Right cardiac atrium (tissue), 5 donors: ENCODE measurements at regions not wholly inside any gene's neighbourhood (a gene's known extent, or its start where the extent isn't known, plus 50 kb on each side); places are given as distances from the start of the nearest gene placed in this dataset.

ENCODE experiments used
- ATAC-seq, 2 donors: fragments of 200-7000 bp; cut with Tn5 transposase; one replicate each; pipeline versions ENCODE4 v1.8.0 to v1.9.1; 2020; ENCODE audit warnings: moderate library complexity in 2 of 2, mild to moderate bottlenecking in 1 of 2
- DNase-seq, 3 donors: peaks; one replicate each; pipeline ENCODE4 v3.0.0-alpha.2; 2020
- H3K27ac ChIP-seq: one replicate; pipeline ENCODE4 v1.5.1; 2013; ENCODE audit warnings: mild to moderate bottlenecking, low read length, control low read depth, moderate library complexity
- H3K27me3 ChIP-seq: one replicate; pipeline ENCODE4 v1.6.1; 2013; ENCODE audit not compliant: control insufficient read depth, insufficient read depth
- H3K4me1 ChIP-seq: one replicate; pipeline ENCODE4 v1.6.1; 2013; ENCODE audit warnings: low read length; ENCODE audit not compliant: control insufficient read depth, insufficient read depth
- H3K4me3 ChIP-seq: one replicate; pipeline ENCODE4 v1.5.1; 2013; ENCODE audit warnings: low read length, control low read depth
- H3K9me3 ChIP-seq: one replicate; pipeline ENCODE4 v1.6.1; 2013; ENCODE audit warnings: low read length; ENCODE audit not compliant: control insufficient read depth
- WGBS: extraction: QIAGEN DNeasy Blood & Tissue Kit; methylation state at CpG from one replicate; pipeline ENCODE4 v1.1.7; 2013; 5-methylcytosine and 5-hydroxymethylcytosine counted together
- intact Hi-C, 4 donors: fragments of 100-400 bp; cut with DNase I; formaldehyde crosslinking; loops; one replicate each; pipeline versions ENCODE4 v1.11.0 to v1.14.0; 2022 to 2023
- donor health status: healthy with polysubstance abuse.
- donor health status: DM: no; HTN: yes; CAD: no.
- donor health status: DM: no; HTN: no; CAD: no.
- donor health status: DM: no; HTN: yes; CAD: no; lungs with severe emphysema.
- donor health status: DM: yes; HTN: yes; CAD: no.

- ATAC-seq (no peak), DNase-seq (no peak)
- WGBS, result 59% methylated on average over 5 of the region's 5 CpGs
- Histone ChIP-seq H3K9me3 (no peaks in the 10 kb centered on the region), H3K4me3 (no peak overlapping the region), H3K27ac (no peak overlapping the region), H3K4me1 (no peaks in the 10 kb centered on the region), H3K27me3 (no peaks in the 10 kb centered on the region)
- intact Hi-C loops, result no loop called here
Measured at GRCh38 chr2:139365189-139365588, 585.0 kb upstream of the NXPH2 start.

- ATAC-seq (no peak), DNase-seq (no peak)
- Histone ChIP-seq H3K27me3 (no peaks in the 10 kb centered on the region), H3K9me3 (no peaks in the 10 kb centered on the region), H3K27ac (no peak overlapping the region), H3K4me1 (no peaks in the 10 kb centered on the region), H3K4me3 (no peak overlapping the region)
- intact Hi-C loops, result no loop called here
- 71% methylated on average over 1 of the region's 1 CpG for WGBS
Measured at GRCh38 chr2:139360654-139361053, 580.5 kb upstream of the NXPH2 start.

- 6% methylated on average over 1 of the region's 1 CpG for WGBS
Measured at GRCh38 chr2:139359818-139360217, 579.6 kb upstream of the NXPH2 start.

GRCh38 chr2:139357972-139358371 is 577.8 kb upstream of the NXPH2 start:
- Histone ChIP-seq H3K27ac (no peak overlapping the region), H3K4me3 (no peak overlapping the region)
- 83% methylated on average over 3 of the region's 3 CpGs for WGBS

More at GRCh38 chr2:139359818-139360217, 579.6 kb upstream of the NXPH2 start:
- no peaks in the 10 kb centered on the region for H3K27me3 ChIP-seq
- H3K9me3 ChIP-seq, result no peaks in the 10 kb centered on the region
- H3K4me1 ChIP-seq, result no peaks in the 10 kb centered on the region
- no peak overlapping the region for H3K27ac ChIP-seq
- DNase-seq, result no peak
- no peak overlapping the region for H3K4me3 ChIP-seq
- ATAC-seq, result no peak
- intact Hi-C loops, result no loop called here

GRCh38 chr2:139354518-139354917 is 574.3 kb upstream of the NXPH2 start:
- WGBS, result 76% methylated on average over 1 of the region's 1 CpG

More at GRCh38 chr2:139357972-139358371, 577.8 kb upstream of the NXPH2 start:
- intact Hi-C loops, result no loop called here
- ATAC-seq (no peak), DNase-seq (no peak)
- Histone ChIP-seq H3K27me3 (no peaks in the 10 kb centered on the region), H3K4me1 (no peaks in the 10 kb centered on the region), H3K9me3 (no peaks in the 10 kb centered on the region)

GRCh38 chr2:139353874-139354273 is 573.7 kb upstream of the NXPH2 start:
- Histone ChIP-seq H3K27ac (no peak overlapping the region), H3K4me3 (no peak overlapping the region), H3K9me3 (no peaks in the 10 kb centered on the region), H3K27me3 (no peaks in the 10 kb centered on the region), H3K4me1 (no peaks in the 10 kb centered on the region)
- DNase-seq (no peak), ATAC-seq (no peak)
- 90% methylated on average over 1 of the region's 1 CpG for WGBS
- intact Hi-C loops, result no loop called here

More at GRCh38 chr2:139354518-139354917, 574.3 kb upstream of the NXPH2 start:
- intact Hi-C loops, result no loop called here
- Histone ChIP-seq H3K27ac (no peak overlapping the region), H3K27me3 (no peaks in the 10 kb centered on the region), H3K9me3 (no peaks in the 10 kb centered on the region), H3K4me3 (no peak overlapping the region), H3K4me1 (no peaks in the 10 kb centered on the region)
- DNase-seq, result no peak
- ATAC-seq, result no peak

GRCh38 chr2:139317259-139317658 is 537.1 kb upstream of the NXPH2 start:
- Histone ChIP-seq H3K9me3 (no peaks in the 10 kb centered on the region), H3K27ac (no peak overlapping the region), H3K27me3 (no peaks in the 10 kb centered on the region), H3K4me1 (no peaks in the 10 kb centered on the region), H3K4me3 (no peak overlapping the region)
- ATAC-seq (no peak), DNase-seq (no peak)
- intact Hi-C loops, result no loop called here
- WGBS, result 40% methylated on average over 1 of the region's 1 CpG

- 80% methylated on average over 1 of the region's 1 CpG for WGBS
- H3K9me3 ChIP-seq, result no peaks in the 10 kb centered on the region
- no peak for ATAC-seq
- intact Hi-C loops, result no loop called here
- H3K4me1 ChIP-seq, result no peaks in the 10 kb centered on the region
- DNase-seq, result no peak
- no peak overlapping the region for H3K27ac ChIP-seq
- no peak overlapping the region for H3K4me3 ChIP-seq
- no peaks in the 10 kb centered on the region for H3K27me3 ChIP-seq
Measured at GRCh38 chr2:139314059-139314458, 533.9 kb upstream of the NXPH2 start.

- no peaks in the 10 kb centered on the region for H3K27me3 ChIP-seq
- DNase-seq (no peak), ATAC-seq (no peak)
- no peaks in the 10 kb centered on the region for H3K9me3 ChIP-seq
- no peak overlapping the region for H3K4me3 ChIP-seq
- intact Hi-C loops, result no loop called here
- H3K27ac ChIP-seq, result no peak overlapping the region
- 56% methylated on average over 3 of the region's 3 CpGs for WGBS
- H3K4me1 ChIP-seq, result no peaks in the 10 kb centered on the region
Measured at GRCh38 chr2:139296672-139297209, 516.6 kb upstream of the NXPH2 start.

GRCh38 chr2:139293992-139294548 is 513.9 kb upstream of the NXPH2 start:
- 67% methylated on average over 6 of the region's 6 CpGs for WGBS
- Histone ChIP-seq H3K27me3 (no peaks in the 10 kb centered on the region), H3K9me3 (no peaks in the 10 kb centered on the region), H3K4me3 (no peak overlapping the region), H3K27ac (no peak overlapping the region), H3K4me1 (no peaks in the 10 kb centered on the region)
- intact Hi-C loops, result no loop called here
- ATAC-seq (no peak), DNase-seq (no peak)

GRCh38 chr2:139281124-139281523 is 500.9 kb upstream of the NXPH2 start:
- ATAC-seq, result no peak
- Histone ChIP-seq H3K4me1 (no peaks in the 10 kb centered on the region), H3K27me3 (no peaks in the 10 kb centered on the region), H3K9me3 (no peaks in the 10 kb centered on the region), H3K4me3 (no peak overlapping the region), H3K27ac (no peak overlapping the region)
- intact Hi-C loops, result no loop called here
- DNase-seq, result no peak
- WGBS, result 59% methylated on average over 2 of the region's 2 CpGs

- WGBS, result 56% methylated on average over 1 of the region's 1 CpG
Measured at GRCh38 chr2:139271879-139272278, 491.7 kb upstream of the NXPH2 start.

More at GRCh38 chr2:139271879-139272278, 491.7 kb upstream of the NXPH2 start:
- intact Hi-C loops, result no loop called here
- Histone ChIP-seq H3K27me3 (no peaks in the 10 kb centered on the region), H3K4me3 (no peak overlapping the region), H3K9me3 (no peaks in the 10 kb centered on the region), H3K4me1 (no peaks in the 10 kb centered on the region), H3K27ac (no peak overlapping the region)
- no peak for ATAC-seq
- DNase-seq, result no peak
